Memory B cell (primary cell): ENCODE measurements at regions not wholly inside any gene's neighbourhood (a gene's known extent, or its start where the extent isn't known, plus 50 kb on each side); places are given as distances from the start of the nearest gene placed in this dataset.

Source experiments
- ATAC-seq: fragments of 150-1000 bp; cut with Tn5 transposase; 2 replicates; pipeline ENCODE4 v1.10.0; 2021; ENCODE audit warnings: low read depth, mild to moderate bottlenecking, moderate library complexity
- DNase-seq, 2 donors: peaks; one replicate each; pipeline ENCODE4 v3.0.0; 2022; ENCODE audit warnings: low spot score in 2 of 2
- H3K27ac Mint-ChIP-seq: one replicate; pipeline ENCODE4 v1.8.0; 2022; ENCODE audit warnings: mild to moderate bottlenecking, moderate library complexity, mixed read lengths
- H3K27me3 Mint-ChIP-seq: one replicate; pipeline ENCODE4 v1.8.0; 2022; ENCODE audit warnings: mixed read lengths
- H3K36me3 Mint-ChIP-seq: one replicate; pipeline ENCODE4 v1.8.0; 2022; ENCODE audit warnings: mild to moderate bottlenecking, mixed read lengths
- H3K4me1 Mint-ChIP-seq: one replicate; pipeline ENCODE4 v1.8.0; 2022; ENCODE audit warnings: mixed read lengths
- H3K4me3 Mint-ChIP-seq: one replicate; pipeline ENCODE4 v1.8.0; 2022; ENCODE audit warnings: mild to moderate bottlenecking, moderate library complexity, mixed read lengths
- H3K9me3 Mint-ChIP-seq: one replicate; pipeline ENCODE4 v1.8.0; 2022; ENCODE audit warnings: mixed read lengths

DNA sequence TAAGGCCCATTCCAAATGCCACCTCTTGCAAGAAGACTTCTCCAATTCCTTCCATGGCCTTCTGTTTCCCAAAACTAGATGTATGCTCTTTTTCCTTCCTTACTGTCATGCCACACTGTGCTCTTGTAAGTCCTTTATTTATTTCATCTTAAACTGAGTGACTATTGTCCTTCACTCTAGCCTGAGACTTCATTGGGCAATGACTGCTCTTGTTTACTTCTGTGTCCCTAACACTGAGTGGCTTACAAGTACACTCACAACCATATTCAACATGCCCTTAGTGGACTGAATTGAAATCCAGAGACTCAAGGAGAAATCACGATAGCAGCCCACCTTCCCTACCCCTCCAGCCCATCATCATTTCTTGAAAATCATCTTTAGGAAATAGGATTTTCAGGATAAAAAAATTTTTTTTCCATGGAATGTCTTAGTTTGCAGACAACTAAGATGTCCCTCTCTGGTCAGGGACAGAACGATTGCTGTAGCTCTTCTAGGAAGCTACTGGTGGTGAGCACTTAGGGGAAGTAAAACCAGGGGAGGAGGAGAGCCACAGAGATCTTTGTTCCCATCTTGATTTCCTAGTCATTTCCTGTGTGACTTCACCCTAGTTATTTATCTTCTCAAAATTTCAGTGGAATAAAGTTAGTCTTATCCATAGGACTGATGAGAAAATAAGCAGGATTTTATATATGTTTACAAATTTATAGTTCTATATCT lies 80.7 kb downstream of the CYRIA start:
- H3K9me3 Mint-ChIP-seq: no peaks in the 10 kb centered on the region
- H3K4me3 Mint-ChIP-seq: no peak overlapping the region
- ATAC-seq: peak; percentile 41
- H3K36me3 Mint-ChIP-seq: peaks cover 46% of the 10 kb centered on the region
- no peak for DNase-seq
- H3K27ac Mint-ChIP-seq: peak overlapping the region; percentile 59
- peaks cover 14% of the 10 kb centered on the region for H3K4me1 Mint-ChIP-seq
- no peaks in the 10 kb centered on the region for H3K27me3 Mint-ChIP-seq

- no peak overlapping the region for H3K27ac Mint-ChIP-seq
- H3K9me3 Mint-ChIP-seq: no peaks in the 10 kb centered on the region
- DNase-seq (no peak), ATAC-seq (no peak)
- H3K36me3 Mint-ChIP-seq: peaks cover 43% of the 10 kb centered on the region
- peaks cover 12% of the 10 kb centered on the region for H3K4me1 Mint-ChIP-seq
- H3K27me3 Mint-ChIP-seq: no peaks in the 10 kb centered on the region
- H3K4me3 Mint-ChIP-seq: no peak overlapping the region
These were observed 81.5 kb downstream of the CYRIA start for GRCh38 chr2:16584084-16584483.

- Mint-ChIP-seq H3K27ac (no peak overlapping the region), H3K4me3 (no peak overlapping the region), H3K4me1 (peaks cover 17% of the 10 kb centered on the region), H3K9me3 (no peaks in the 10 kb centered on the region), H3K27me3 (no peaks in the 10 kb centered on the region), H3K36me3 (peaks cover 43% of the 10 kb centered on the region)
- DNase-seq: no peak
- ATAC-seq: no peak
These were observed 84.4 kb downstream of the CYRIA start for GRCh38 chr2:16581241-16581640.

DNA sequence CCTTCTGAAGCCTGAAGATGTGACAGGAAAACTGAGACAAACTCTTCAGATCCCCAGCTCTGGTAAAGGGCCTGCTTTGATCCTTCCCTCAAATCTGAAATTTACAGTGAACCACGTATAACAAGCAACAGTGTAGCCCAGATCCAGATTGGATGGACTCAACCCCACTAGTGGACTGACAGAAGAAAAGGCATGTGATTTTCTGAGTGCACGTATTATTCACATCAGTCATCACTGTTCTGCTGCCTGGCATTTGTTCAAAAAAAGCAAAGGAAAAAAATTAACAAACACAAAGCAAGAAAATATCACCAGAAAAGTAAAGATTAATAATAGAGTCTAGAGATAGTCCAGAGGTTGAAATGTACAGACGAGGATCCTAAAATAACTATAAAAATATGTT lies 87.6 kb downstream of the CYRIA start:
- Mint-ChIP-seq H3K4me3 (no peak overlapping the region), H3K36me3 (peaks cover 49% of the 10 kb centered on the region), H3K4me1 (peaks cover 11% of the 10 kb centered on the region), H3K27ac (no peak overlapping the region), H3K9me3 (peaks cover 3% of the 10 kb centered on the region), H3K27me3 (no peaks in the 10 kb centered on the region)
- no peak for DNase-seq
- no peak for ATAC-seq

GRCh38 chr2:16570516-16570915 lies 95.1 kb downstream of the CYRIA start:
- Mint-ChIP-seq H3K36me3 (peaks cover 42% of the 10 kb centered on the region), H3K27ac (peak overlapping the region; percentile 55)
- no peak for ATAC-seq

DNA sequence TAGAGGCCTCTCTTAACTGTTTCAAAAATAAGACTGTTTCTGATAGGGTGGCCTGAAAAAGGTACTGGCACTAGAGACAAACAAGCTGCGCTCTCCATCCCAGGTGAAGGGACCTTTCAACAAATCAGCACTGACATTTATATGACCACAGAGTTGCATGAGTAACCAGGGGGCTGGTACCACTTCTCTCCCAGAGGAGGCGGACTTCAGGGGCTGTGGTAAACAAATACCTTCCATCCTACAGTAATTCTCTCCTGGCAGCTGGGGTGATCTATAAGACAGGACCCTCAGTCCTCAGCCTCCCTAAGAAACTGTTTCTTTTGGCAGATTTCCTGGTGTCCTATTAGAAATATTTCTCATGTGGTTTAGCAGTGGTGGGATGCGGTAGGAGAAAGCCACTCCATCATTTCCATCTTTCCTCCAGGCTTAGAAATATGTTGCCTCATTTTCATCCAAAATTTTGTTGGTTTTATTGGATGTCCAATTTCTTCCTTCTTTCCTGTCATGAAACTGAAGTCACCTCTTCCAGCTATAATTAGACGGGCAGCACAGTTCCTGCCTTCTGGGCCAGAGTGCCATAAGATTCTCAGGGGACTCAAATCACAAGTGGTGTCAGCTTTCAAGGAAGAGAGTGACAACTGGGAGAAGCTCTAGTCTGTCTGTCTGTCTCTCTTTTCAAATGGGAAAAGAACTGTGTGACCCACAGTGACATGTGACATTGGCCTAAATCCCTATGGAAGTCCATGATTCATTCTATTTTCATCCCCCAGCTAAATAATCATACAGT lies 96.4 kb downstream of the CYRIA start:
- no peaks in the 10 kb centered on the region for H3K27me3 Mint-ChIP-seq
- H3K9me3 Mint-ChIP-seq: no peaks in the 10 kb centered on the region
- H3K27ac Mint-ChIP-seq: peak overlapping the region; percentile 45
- ATAC-seq (no peak), DNase-seq (no peak)
- H3K4me3 Mint-ChIP-seq: no peak overlapping the region
- peaks cover 41% of the 10 kb centered on the region for H3K36me3 Mint-ChIP-seq
- H3K4me1 Mint-ChIP-seq: peaks cover 16% of the 10 kb centered on the region

More at GRCh38 chr2:16570516-16570915, 95.1 kb downstream of the CYRIA start:
- no peaks in the 10 kb centered on the region for H3K9me3 Mint-ChIP-seq
- H3K4me1 Mint-ChIP-seq: peaks cover 16% of the 10 kb centered on the region
- no peak for DNase-seq
- H3K27me3 Mint-ChIP-seq: no peaks in the 10 kb centered on the region
- H3K4me3 Mint-ChIP-seq: no peak overlapping the region

- H3K36me3 Mint-ChIP-seq: peaks cover 45% of the 10 kb centered on the region
- no peak overlapping the region for H3K27ac Mint-ChIP-seq
- no peak for DNase-seq
- no peaks in the 10 kb centered on the region for H3K9me3 Mint-ChIP-seq
- no peak overlapping the region for H3K4me3 Mint-ChIP-seq
- peaks cover 7% of the 10 kb centered on the region for H3K4me1 Mint-ChIP-seq
- H3K27me3 Mint-ChIP-seq: no peaks in the 10 kb centered on the region
- no peak for ATAC-seq
These were observed 98.9 kb downstream of the CYRIA start for GRCh38 chr2:16566701-16567100.

DNA sequence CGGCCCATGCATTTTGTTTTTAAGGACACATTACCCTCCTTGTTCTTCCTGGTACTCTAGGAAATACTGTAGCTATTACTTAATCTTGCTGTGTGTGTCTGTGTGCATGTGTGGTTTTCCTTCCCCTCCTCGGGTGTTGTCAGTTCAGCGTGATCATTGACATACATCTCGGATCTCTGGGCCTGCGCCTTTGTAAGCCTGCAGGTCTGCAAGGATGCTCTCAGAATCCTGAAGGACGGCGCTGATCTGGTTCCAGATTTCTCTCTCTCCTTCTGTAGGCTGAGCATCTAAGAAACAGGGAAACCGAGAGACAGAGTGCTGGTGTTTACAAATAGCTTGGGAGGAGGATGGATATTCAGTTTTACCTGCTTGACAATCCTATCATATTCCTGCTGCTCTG lies 100.2 kb downstream of the CYRIA start:
- no peaks in the 10 kb centered on the region for H3K9me3 Mint-ChIP-seq
- no peak for ATAC-seq
- peaks cover 7% of the 10 kb centered on the region for H3K4me1 Mint-ChIP-seq
- DNase-seq: no peak
- no peaks in the 10 kb centered on the region for H3K27me3 Mint-ChIP-seq
- H3K4me3 Mint-ChIP-seq: no peak overlapping the region
- peaks cover 50% of the 10 kb centered on the region for H3K36me3 Mint-ChIP-seq
- no peak overlapping the region for H3K27ac Mint-ChIP-seq

DNA sequence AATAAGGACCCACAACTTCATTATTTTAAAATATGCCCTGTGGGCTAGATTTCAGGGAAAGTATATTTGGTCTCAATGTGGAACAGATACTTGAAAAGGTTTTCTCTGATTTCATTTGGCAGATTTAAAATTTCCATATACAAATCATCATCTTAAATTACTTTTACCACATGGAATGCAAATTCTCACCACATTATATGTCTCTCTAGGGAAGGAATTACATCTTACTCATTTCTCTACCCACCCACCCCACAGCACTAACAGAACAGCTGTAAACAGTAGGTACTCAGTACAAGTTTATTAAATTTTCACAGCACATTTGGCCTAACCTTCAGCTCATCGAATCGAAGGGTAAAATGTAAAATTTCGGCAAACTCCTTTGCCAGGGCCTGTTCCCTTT lies 104.0 kb downstream of the CYRIA start:
- DNase-seq (no peak), ATAC-seq (no peak)
- Mint-ChIP-seq H3K27ac (no peak overlapping the region), H3K9me3 (no peaks in the 10 kb centered on the region), H3K27me3 (no peaks in the 10 kb centered on the region), H3K4me3 (no peak overlapping the region), H3K36me3 (peaks cover 55% of the 10 kb centered on the region), H3K4me1 (no peaks in the 10 kb centered on the region)

- ATAC-seq (no peak), DNase-seq (no peak)
- H3K9me3 Mint-ChIP-seq: no peaks in the 10 kb centered on the region
- H3K36me3 Mint-ChIP-seq: peaks cover 58% of the 10 kb centered on the region
- H3K4me3 Mint-ChIP-seq: no peak overlapping the region
- H3K27ac Mint-ChIP-seq: no peak overlapping the region
- H3K27me3 Mint-ChIP-seq: no peaks in the 10 kb centered on the region
- H3K4me1 Mint-ChIP-seq: no peaks in the 10 kb centered on the region
These were observed 104.4 kb downstream of the CYRIA start for GRCh38 chr2:16561251-16561650.

- DNase-seq: no peak
- ATAC-seq: no peak
- peaks cover 66% of the 10 kb centered on the region for H3K36me3 Mint-ChIP-seq
- no peak overlapping the region for H3K4me3 Mint-ChIP-seq
- no peaks in the 10 kb centered on the region for H3K27me3 Mint-ChIP-seq
- H3K4me1 Mint-ChIP-seq: no peaks in the 10 kb centered on the region
- peak overlapping the region; percentile 43 for H3K27ac Mint-ChIP-seq
- H3K9me3 Mint-ChIP-seq: no peaks in the 10 kb centered on the region
These were observed 106.2 kb downstream of the CYRIA start for GRCh38 chr2:16559278-16560067.

GRCh38 chr2:16554060-16554583 lies 111.5 kb downstream of the CYRIA start:
- peak overlapping the region; percentile 41 for H3K27ac Mint-ChIP-seq
- H3K4me3 Mint-ChIP-seq: no peak overlapping the region
- ATAC-seq (no peak), DNase-seq (no peak)
- H3K36me3 Mint-ChIP-seq: peaks cover 54% of the 10 kb centered on the region
- H3K4me1 Mint-ChIP-seq: no peaks in the 10 kb centered on the region
- no peaks in the 10 kb centered on the region for H3K9me3 Mint-ChIP-seq
- no peaks in the 10 kb centered on the region for H3K27me3 Mint-ChIP-seq

DNA sequence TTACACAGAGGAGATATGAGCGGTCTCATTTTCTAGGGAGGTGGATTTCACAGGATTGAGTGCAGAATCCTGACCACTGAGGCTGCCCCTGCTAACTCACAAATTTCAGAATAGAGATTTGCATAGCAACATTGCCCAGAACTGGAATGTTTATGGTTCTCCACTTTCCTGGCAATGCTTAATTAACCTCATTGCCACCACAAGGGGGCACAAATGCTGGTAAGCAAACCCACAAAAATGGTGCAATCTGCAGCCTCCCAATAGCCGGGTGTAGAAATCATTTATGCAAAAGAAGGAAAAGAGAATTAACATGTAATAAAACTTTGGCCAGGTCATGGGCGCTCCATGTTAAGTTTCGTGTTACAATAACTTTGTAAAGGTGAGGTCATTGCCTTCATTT lies 112.4 kb downstream of the CYRIA start:
- no peak for ATAC-seq
- no peak overlapping the region for H3K27ac Mint-ChIP-seq
- no peak overlapping the region for H3K4me3 Mint-ChIP-seq
- no peaks in the 10 kb centered on the region for H3K9me3 Mint-ChIP-seq
- H3K27me3 Mint-ChIP-seq: no peaks in the 10 kb centered on the region
- peaks cover 46% of the 10 kb centered on the region for H3K36me3 Mint-ChIP-seq
- H3K4me1 Mint-ChIP-seq: no peaks in the 10 kb centered on the region
- DNase-seq: peak in 1 of 2 donors; percentile 11

DNA sequence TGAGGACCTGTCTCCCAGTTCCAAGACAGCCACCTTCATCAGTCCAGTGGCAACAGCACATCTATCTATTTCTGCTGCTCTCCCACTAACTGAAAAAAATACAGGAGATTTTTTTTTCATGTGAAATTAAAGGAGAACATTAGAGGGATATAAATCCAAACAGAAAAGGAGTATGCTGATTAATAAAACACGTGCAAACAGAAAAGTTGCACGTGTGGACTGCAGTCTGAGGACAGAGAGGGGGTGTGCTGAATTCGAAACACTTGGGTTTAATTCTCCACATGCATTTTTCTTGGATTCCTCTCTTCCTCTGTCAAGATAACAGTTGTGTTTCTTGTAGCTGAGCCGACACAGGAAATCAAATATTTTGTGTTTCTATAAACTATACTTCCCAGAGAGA lies 113.4 kb downstream of the CYRIA start:
- Mint-ChIP-seq H3K4me1 (no peaks in the 10 kb centered on the region), H3K27me3 (no peaks in the 10 kb centered on the region), H3K36me3 (peaks cover 44% of the 10 kb centered on the region), H3K9me3 (no peaks in the 10 kb centered on the region), H3K4me3 (no peak overlapping the region), H3K27ac (no peak overlapping the region)
- ATAC-seq (no peak), DNase-seq (no peak)
